ENCODE measurements at regions not wholly inside any gene's neighbourhood (a gene's known extent, or its start where the extent isn't known, plus 50 kb on each side); places are given as distances from the start of the nearest gene placed in this dataset.

DNA sequence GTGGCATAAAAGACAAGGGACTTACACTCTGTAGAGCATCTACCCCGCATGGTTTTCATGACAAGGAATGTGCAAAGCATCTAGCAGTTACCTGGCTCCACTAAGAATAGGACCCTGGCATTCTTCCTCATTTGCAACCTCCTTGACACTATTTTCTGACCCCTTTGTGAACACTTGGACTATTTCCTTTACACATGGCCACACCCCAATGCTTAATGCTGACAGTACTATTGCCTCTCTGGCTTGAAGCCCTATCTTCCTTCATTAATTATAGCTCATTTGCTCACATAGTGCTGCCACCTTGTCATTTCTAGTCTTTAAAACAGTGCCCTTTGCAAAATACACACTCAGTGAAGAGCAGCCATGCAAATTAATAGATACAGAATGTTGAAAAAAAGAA is 226.3 kb upstream of the VCX3A start:
- no peak for TF ChIP-seq POLR2A (IDR thresholded peaks at IDR 0.05)
- TF ChIP-seq, protein P1, sequence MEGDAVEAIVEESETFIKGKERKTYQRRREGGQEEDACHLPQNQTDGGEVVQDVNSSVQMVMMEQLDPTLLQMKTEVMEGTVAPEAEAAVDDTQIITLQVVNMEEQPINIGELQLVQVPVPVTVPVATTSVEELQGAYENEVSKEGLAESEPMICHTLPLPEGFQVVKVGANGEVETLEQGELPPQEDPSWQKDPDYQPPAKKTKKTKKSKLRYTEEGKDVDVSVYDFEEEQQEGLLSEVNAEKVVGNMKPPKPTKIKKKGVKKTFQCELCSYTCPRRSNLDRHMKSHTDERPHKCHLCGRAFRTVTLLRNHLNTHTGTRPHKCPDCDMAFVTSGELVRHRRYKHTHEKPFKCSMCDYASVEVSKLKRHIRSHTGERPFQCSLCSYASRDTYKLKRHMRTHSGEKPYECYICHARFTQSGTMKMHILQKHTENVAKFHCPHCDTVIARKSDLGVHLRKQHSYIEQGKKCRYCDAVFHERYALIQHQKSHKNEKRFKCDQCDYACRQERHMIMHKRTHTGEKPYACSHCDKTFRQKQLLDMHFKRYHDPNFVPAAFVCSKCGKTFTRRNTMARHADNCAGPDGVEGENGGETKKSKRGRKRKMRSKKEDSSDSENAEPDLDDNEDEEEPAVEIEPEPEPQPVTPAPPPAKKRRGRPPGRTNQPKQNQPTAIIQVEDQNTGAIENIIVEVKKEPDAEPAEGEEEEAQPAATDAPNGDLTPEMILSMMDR (IDR thresholded peaks at IDR 0.05), result no peak

All from body of pancreas (tissue), 4 donors.